ENCODE measurements at regions not wholly inside any gene's neighbourhood (a gene's known extent, or its start where the extent isn't known, plus 50 kb on each side); places are given as distances from the start of the nearest gene placed in this dataset.
"Not testable (repeated sequence)": the region's sequence is repeated elsewhere in the genome, so short reads cannot be mapped to it uniquely, and the experiment has no call there.

DNA sequence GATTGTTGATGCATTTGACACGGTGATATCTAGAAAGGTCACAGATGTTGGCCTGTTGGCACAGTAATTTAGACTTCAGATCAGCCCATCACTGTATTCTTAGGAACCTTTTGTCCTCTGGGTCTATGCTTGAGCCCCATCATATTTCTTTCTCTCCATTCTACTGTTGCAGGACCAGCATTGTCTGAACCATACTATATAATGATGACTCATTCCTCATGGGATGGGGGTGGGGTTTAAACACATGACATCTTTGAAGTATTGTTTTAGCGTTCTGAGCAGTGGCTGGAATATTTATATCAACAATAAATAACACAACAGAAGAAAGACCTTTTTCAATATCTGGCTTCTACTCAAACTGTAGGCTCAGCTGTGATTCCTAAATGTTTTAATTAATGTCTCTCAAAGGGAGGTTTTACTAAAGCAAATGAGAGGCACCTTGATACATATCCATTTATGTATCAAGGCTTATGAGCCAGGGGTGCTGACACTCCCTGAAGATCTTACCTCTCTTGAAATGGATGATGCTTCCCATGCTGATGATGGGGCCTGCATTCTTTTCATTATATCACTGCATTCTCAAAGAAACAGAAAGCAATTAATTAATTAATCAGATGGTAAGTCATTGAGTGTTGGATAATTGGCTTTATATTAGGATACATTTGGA lies 379.0 kb upstream of the GOT2 start:
- no peak for DNase-seq

DNA sequence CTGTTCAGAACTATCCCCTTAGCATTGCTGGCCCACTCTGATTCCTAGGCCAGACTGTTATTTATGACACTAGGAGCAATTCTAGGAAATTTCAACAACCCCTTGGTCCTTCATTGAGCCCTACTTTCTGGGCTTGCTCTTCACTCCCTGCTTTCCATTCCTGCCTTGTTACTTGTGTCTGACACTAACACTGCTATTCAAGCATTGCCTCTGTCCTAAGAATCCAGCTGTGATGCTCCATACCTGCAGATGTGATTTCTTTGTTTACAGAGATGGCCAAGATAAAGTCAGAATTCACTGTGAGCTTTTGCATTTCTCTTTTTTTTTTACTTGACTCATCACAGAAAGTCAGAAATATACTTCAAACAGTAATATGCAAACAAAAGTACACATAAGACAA lies 377.2 kb upstream of the GOT2 start:
- no peak for DNase-seq

DNA sequence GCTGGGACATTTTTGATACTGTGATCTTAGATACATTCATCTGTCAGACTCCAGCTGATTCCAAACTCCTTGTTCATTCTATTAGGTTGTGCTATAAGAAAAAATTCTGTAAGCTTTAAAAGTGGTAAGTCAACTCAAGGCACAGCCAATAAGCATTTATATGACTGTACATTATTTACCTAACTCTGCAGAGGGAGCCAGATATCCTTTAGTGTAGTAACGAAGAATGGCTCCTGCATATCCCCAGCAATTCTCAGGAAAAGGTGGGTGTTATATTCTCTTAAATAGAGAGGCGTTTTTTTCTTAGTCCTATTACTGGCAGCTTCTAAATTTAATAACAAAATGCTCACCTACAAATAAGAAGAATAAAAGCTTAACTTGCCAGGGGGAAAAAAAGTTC lies 374.3 kb upstream of the GOT2 start:
- no peak for DNase-seq

DNA sequence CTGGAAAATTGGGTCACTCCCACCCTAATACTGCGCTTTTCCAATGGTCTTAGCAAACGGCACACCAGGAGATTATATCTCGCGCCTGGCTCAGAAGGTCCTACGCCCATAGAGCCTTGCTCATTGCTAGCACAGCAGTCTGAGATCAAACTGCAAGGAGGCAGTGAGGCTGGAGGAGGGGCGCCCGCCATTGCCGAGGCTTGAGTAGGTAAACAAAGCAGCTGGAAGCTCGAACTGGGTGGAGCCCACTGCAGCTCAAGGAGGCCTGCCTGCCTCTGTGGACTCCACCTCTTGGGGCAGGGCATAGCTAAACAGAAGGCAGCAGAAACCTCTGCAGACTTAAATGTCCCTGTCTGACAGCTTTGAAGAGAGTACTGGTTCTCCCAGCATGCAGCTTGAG lies 362.6 kb upstream of the GOT2 start:
- not testable (repeated sequence) for DNase-seq

DNA sequence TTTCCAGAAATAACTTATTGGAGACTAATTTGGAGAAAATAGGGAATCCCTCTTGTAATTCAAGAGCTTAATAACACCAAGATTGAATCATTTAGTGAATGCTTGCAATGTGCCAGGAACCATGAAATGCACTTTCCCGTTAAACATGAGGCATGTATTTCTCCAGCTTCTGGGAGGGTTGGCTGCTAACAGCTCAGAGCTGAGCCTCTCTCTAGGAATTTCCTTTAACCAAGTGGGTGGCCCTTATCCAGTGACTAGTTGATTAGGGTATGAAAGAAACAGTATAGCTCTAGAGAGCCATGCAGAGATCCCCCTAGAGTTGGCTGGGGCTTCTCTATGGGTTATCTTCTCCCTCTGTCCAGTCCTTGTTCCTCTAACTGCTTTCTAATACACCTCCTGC lies 356.4 kb upstream of the GOT2 start:
- DNase-seq: no peak

DNA sequence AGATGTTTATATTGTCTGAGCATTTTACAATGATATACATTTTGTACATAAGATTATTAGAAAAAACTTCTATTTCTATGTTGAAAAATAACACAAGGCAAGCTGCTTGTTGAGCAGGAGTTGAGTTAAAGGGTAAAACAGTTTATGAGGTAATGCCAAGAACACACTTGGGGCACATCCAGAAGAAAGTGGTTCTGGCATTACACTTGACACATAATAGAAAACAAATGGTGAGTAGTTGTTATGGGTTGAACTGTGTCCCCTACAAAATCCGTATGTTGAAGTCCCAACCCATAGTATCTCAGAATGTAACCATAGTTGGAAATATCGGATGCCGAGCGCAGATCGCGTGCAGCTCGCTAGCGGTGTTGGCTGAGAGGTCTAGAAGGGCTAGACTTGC lies 354.3 kb upstream of the GOT2 start:
- no peak for DNase-seq

DNA sequence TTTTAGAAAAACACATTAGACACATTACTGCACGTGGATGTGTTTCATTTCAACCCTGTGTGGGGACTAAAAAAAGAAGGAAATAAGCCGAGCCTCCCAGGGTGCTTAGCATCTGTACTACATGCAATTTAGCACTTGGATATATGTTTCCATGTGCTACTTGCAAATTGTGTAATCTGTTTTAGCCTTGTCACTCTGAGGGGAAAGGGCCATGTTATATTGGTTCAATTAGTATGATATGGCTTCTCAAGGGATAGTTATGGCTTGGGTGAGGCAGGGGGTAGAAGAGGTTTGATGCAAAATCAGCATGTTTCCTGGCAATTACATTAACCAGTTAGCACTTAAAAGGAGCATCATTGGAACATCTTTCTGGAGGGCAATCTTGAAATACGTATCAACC lies 353.5 kb upstream of the GOT2 start:
- DNase-seq: no peak

DNA sequence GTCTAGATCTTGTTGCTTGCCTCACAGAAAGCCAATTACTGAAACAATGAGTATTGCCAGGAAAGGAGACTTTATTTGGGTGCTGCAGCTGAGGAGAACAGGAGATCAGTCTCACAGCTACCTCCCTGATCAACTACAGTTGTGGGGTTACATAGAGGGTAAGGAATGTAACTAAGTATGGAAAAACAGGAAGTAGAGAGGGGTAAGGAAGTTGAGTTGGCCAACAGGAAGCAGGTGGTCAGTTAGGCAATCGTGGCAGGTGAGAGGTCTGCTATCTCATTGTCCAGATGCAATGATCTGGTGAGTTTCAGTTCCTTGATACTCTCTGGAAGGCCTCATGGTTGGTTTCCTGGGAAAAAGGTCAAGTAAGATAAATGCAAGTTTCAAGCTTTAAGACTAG lies 333.1 kb upstream of the GOT2 start:
- DNase-seq: no peak

DNA sequence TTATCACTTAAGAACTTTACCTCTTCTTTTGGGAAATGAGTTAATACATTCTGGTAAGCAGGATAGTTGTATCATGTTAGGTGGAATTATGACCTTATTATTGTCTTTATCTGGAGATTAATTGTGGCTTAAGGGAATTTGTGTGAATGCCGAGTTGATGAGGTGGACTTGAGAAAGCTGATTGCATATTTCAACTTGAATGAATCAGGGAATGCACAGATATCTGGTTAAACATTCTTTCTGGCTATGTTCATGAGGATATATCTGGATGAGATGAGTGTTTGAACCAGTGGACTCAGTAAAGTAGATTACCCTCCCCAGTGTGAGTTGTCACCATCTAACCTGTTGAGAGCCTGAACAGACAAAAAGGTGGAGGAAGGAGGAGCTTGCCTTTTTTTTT lies 326.1 kb upstream of the GOT2 start:
- DNase-seq: no peak

DNA sequence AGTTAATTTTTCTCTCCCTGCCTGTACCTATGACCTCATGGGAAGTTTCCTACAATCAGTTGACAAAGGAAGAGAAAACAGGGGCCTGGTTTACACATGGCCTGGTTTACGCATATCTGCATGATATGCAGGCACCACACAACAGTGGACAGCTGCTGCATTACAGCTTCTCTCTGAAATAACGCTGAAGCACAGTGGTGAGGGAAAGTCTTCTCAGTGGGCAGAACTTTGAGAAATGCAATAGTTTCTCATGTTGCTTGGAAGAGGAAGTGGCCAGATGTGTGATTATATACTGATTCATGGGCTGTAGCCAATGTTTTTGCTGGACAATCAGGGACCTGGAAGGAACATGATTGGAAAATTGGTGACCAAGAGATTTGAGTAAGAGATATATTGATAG lies 324.1 kb upstream of the GOT2 start:
- DNase-seq: no peak

DNA sequence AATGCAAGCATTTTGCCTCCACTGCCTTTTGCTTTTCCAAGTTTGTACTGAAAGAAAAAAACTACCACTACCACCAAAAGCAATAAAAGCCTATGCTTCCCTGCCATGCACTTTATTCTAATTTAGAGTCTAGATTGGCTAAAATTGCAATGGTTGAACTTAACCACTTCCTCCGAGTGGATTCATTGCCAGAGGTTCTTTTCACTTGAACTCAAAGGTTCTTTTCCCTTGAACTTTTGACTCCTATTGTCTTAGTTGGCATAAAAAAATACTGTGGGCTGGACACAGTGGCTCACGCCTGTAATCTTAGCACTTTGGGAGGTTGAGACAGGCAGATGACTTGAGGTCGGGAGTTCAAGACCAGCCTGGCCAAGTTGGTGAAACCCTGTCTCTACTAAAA lies 319.8 kb upstream of the GOT2 start:
- DNase-seq: no peak

DNA sequence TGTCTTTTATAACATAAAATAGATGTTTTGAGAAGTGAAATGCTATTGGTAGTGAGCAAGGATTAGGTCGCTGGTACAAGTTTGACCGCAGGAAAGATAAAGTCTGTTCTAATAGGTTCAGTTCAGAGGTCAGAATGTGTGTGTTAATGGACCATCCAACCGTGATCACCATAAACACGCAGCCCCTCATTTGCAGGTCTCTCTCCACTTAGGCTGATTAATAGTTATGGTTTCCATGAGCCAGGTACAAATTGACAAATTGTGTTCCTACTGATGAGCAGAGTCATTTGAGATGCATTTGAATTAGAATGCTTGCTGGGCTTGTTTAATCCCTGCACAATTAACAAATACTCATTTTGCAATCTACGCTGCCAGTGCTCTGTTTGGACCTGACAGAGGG lies 318.1 kb upstream of the GOT2 start:
- DNase-seq: no peak

DNA sequence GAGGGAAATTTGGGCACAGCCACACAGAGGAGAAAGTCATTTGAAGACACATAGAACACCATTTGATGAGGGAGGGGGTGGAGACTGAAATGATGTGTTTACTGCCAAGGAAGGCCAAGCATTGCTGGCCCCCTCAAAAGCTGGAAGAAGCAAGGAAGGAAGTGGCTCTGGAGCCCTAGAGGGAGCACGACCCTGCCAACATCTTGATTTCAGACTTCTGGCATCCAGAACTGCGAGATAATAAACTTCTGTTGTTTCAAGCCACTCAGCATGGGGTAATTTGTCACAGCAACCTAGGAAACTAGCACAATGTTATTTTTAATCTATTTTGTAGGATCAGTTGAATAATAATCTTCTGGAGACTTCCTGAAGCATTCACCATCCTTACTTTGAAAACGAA lies 314.8 kb upstream of the GOT2 start:
- DNase-seq: no peak

DNA sequence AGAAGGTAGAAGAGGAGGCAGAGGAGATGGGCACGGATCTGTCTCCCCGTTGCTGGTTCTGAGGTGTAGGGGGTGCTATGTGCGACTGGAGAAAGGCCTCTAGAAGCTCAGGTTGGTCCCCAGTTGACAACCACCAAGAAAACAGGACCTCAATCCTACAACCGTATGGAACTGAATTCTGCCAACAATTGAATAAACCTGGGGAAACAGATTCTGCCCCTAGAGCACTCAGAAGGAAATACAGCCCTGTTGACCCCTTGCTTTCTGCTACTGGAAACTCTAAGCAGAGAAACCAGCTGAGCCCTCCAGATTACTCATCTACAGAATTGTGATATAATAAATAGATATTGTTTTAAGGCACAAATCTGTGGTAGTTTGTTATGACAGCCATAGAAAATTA lies 313.0 kb upstream of the GOT2 start:
- no peak for DNase-seq

DNA sequence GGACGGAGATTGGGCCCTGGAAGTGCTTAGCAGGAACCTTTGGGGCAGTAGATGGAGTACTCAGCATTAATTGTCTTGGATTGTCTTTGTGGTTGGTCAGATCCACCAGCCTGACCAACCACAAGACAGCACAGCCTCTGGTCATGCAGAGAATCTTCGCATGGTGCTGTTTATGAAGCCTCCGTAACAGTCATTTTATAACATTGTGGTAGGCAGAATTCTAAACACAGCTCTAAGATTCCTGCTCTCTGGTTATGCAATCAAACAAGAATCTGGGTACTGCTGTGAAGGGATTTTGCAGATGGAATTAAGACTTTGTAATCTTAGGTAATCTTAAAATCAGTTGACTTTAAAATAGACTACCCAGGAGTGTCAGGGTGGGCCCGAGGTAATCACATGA lies 312.2 kb upstream of the GOT2 start:
- DNase-seq: no peak

DNA sequence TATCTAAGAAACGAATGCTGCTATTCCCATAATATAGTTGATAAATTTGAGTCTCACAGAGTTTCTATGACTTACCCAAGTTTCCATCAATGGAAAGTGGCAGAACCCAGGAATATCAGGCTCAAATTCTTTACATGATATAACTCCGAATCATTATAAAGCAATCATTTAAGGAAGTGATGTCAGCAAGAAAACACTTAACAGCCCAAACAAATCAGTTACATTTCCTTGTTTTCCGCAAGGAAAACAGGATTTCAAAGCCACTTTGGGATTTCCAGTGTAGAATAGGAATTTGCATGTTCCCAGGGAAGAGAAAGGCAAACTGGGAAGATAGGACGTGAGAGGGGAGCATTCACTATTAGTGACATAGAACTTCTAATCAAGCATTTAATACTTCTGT lies 311.4 kb upstream of the GOT2 start:
- no peak for DNase-seq

DNA sequence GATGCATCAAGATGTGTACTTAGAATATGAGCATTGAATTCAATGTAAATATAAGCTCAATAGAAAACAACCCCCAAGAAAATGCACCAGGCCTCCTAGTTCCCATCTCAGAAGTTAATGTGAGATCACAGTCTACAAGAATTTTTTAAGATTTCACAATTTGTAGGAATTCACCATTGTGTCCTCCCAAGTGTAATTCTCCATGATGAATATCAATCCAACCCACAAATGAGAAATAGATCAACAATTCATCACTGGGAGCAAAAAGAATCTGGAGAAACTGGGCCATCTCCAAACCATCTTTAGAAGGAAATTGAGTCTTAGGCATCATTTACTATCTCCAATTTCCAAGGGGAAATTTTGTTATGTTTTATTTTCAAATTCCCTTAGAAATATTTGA lies 310.5 kb upstream of the GOT2 start:
- no peak for DNase-seq

DNA sequence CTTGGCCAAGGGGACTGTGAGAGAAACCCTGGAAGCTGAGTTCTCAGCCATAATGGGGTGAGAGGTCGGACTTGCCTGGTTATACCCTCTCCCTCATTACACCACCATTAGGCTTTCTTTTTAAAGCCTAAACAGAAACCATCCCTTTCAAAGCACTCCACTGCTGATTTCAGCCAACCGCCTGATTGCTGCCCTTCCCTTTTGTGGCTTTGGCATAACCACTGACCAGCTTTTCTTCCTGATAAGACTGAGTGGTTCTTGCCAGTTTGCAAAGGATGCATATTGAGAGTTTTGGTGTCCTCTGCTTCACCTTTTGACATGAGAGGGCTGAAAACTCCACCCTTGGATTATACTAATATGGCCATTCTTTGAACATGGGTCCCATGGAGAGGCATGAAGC lies 308.2 kb upstream of the GOT2 start:
- DNase-seq: no peak

DNA sequence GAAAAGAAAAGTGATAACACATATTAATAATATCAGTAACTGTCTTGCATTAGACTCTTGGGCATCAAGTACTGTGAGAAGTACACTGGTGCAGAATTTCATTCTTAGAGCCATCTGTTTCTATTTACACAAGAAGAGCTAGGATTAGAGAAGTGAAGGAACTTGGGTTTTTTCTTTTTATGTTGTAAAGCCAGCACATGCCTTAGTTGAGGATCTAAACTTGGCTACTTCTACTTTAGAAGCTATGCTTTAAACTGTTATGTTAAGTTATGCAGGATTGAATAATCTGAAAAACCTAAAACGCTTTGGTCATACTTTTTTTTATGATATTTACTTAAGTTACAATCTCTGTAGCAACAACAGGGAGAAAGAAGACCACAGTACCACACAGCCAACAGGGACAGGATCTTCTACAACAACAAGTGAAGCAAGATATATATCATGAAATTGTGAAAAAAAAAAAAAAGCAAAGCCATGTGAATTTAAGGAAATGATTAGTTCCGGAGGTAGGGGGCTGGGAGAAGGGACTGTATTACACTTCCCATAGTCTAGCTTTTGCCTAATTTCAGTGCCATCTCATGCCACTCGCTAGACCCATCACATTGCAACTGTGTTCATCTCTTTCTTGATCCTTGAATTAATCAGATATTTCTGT lies 305.1 kb upstream of the GOT2 start:
- DNase-seq: no peak

DNA sequence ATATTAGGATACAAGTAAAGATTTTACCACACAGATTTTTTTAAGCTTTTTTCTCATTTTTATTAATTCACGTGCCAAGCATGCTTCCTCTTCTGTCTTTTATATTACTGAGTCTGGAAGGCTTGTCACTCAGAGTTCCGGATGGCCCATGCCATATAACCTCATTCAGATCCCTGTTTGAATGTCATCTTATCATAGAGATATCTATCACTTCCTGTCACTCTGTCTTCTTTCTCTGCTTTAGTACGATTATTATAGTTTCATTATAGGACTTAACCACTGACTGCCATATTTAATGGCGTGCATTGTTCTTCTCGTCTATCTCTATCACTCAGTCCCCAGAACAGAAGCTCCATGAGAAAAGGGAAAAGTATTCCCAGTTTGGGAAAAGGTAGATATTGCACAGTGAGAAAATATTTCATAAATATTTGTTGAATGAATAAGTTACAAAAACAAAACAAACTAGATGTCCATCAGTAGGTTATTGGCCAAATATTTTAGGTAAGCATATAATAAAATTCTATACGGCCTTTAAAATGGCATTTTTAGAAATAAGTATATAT lies 296.9 kb upstream of the GOT2 start:
- no peak for DNase-seq

DNA sequence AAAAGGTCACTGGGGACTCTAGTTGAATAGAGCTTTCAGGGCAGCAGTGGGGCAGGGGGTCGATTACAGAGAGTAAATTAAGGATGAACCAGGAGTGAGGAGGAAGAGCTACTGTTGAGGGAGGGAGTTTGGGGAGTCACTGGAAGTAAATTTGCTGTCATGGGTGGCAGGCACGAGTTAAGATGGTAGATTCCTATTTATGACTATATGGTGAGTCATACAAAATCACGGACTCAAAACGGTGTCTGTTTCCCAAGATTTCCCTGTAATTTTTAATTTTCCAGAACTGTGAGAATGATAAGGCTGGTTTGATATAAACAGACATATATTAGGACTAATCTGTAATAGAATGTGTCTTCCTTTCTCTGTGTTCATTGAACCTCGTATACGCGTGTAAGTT lies 287.6 kb upstream of the GOT2 start:
- DNase-seq: no peak

DNA sequence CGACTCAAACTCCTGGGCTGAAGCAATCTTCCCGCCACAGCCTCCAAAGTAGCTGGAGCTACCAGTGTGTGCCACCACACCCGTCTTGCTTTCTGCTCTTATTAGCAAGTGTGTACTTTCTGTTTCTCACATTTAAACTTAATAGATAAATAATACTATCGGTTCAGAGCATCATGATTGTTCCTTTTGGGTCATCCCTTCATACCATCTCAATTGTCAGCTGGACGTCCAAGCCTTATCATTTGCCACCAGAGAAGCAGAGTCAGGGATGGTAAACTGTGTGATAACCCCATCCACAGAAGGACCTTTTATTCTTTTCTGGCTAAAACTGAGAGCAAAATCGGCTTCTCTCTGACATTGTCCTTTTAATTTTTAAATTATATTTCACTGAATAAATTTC lies 279.8 kb upstream of the GOT2 start:
- no peak for DNase-seq

DNA sequence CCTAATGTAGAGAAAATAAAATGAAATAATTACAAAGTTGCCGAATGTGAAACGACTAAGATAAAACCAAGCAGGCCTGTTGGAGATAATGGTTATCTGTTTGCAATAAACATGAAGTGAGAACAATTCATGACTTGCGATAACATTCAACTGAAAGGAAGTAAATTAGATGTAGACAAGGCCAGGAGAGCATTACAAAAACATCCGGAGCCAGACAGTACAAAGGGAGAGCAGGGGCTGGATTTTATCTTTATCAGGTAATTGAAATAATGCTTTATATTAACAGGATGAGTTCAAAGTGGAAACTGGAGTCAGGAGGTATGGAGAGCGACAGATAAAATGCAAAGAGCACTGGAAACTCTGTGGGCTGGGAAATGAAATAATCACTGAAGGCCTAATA lies 265.6 kb upstream of the GOT2 start:
- no peak for DNase-seq

DNA sequence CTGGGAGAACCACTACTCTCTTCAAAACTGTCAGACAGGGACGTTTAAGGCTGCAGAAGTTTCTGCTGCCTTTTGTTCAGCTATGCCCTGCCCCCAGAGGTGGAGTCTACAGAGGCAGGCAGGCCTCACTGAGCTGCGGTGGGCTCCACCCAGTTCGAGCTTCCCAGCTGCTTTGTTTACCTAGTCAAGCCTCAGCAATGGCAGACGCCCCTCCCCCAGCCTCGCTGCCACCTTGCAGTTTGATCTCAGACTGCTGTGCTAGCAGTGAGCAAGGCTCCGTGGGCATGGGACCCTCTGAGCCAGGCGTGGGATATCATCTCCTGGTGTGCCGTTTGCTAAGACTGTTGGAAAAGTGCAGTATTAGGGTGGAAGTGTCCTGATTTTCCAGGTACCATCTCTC lies 258.6 kb upstream of the GOT2 start:
- not testable (repeated sequence) for DNase-seq

Measured in NCI-H2227 treated with DMSO at 0.1 percent for 48 hours (cell line).